NB4 (cell line): ENCODE measurements at regions not wholly inside any gene's neighbourhood (a gene's known extent, or its start where the extent isn't known, plus 50 kb on each side); places are given as distances from the start of the nearest gene placed in this dataset.

ENCODE experiments used
- DNase-seq: peaks from one replicate; pipeline ENCODE4 v3.0.0; 2010; ENCODE audit warnings: low read depth
- H3K4me3 ChIP-seq: one replicate; pipeline ENCODE4 v1.5.1; 2011; ENCODE audit warnings: mild to moderate bottlenecking, low read depth, low read length, moderate library complexity
- MYC ChIP-seq: IDR thresholded peaks from 2 replicates; pipeline ENCODE4 v1.6.1; 2011; ENCODE audit warnings: low read depth, low read length
- POLR2A ChIP-seq: IDR thresholded peaks from 2 replicates; pipeline ENCODE4 v1.6.1; 2011; ENCODE audit warnings: mild to moderate bottlenecking; ENCODE audit not compliant: insufficient read length; ENCODE audit errors: extremely low read depth
- TF ChIP-seq, protein P1 (sequence below): IDR thresholded peaks from 2 replicates; pipeline ENCODE4 v1.6.1; 2011; ENCODE audit warnings: low read depth, low read length
- TF ChIP-seq, protein P2 (sequence below): IDR thresholded peaks from one replicate; pipeline ENCODE4 v1.5.1; 2012; ENCODE audit warnings: low read depth, low read length

DNA sequence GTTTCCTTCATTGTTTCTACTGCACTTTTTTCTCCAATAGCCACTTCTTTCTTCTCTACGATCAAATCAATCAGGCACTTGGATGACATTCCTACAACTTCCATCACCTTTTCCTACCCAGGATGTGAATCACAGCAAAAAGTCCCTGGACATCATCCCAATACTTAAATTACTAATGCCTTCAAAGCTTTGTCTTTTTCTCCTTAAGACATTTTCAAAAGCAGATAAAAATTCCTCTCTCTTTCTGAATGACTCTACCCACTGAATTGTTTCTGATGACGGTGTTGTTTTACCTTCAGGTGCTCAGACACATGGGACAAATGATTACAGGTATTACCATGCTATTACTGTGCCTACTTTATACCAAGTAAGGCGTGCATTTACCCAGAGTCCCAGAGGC is 500.9 kb downstream of the FBXO15 start:
- H3K4me3 ChIP-seq: no peak overlapping the region
- TF ChIP-seq POLR2A (no peak), MYC (no peak)
- TF ChIP-seq, protein P1, sequence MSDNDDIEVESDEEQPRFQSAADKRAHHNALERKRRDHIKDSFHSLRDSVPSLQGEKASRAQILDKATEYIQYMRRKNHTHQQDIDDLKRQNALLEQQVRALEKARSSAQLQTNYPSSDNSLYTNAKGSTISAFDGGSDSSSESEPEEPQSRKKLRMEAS: no peak
- TF ChIP-seq, protein P2, sequence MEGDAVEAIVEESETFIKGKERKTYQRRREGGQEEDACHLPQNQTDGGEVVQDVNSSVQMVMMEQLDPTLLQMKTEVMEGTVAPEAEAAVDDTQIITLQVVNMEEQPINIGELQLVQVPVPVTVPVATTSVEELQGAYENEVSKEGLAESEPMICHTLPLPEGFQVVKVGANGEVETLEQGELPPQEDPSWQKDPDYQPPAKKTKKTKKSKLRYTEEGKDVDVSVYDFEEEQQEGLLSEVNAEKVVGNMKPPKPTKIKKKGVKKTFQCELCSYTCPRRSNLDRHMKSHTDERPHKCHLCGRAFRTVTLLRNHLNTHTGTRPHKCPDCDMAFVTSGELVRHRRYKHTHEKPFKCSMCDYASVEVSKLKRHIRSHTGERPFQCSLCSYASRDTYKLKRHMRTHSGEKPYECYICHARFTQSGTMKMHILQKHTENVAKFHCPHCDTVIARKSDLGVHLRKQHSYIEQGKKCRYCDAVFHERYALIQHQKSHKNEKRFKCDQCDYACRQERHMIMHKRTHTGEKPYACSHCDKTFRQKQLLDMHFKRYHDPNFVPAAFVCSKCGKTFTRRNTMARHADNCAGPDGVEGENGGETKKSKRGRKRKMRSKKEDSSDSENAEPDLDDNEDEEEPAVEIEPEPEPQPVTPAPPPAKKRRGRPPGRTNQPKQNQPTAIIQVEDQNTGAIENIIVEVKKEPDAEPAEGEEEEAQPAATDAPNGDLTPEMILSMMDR: no peak
- DNase-seq: no peak

DNA sequence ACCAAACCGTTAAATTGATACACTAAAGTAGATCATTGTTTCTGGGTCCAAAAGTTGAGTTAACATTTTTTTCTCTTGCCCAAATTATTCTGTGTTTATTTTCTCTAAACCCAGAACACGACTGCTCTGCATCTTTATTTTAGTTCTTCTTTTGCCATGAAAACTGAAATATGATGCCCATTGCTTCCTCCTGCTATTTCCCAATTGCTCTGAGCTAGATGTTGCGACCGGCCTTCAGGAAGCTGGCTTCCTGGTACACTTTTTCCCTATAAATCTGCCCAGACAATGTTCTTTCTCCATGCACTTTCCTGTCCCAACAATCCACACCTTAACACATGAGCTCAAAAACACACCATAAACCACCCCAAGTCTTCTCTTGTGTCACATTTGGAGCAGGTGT is 501.4 kb downstream of the FBXO15 start:
- no peak overlapping the region for H3K4me3 ChIP-seq
- DNase-seq: no peak
- TF ChIP-seq POLR2A (no peak), MYC (no peak)
- TF ChIP-seq, protein P2: no peak
- TF ChIP-seq, protein P1: no peak

DNA sequence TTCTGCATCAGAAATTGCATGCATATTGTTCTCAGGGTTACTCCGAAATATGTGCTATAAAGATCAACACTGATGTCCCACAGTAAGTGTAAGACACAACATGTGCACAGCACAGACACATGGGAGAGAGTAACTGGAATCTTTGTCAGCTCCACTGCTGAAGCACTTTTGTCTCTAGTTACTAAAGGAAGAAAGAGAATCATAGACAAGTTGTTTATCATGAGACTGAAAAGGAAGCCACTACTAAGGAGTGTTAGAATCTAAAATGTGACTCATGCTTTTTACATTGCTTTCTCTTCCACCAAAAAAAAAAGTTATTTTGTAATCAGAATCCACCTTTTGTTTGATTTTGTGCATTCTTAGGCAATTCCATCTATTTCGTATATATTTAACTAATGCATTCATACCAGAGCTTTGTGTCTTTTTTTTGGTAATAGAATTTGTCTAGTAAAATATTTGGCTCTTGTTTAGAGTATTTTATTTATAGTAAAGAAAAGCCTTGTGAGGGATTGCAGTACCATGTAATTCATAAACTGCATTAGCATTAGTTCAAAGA is 502.4 kb downstream of the FBXO15 start:
- no peak overlapping the region for H3K4me3 ChIP-seq
- DNase-seq: no peak
- TF ChIP-seq, protein P1: no peak
- TF ChIP-seq POLR2A: no peak
- no peak for TF ChIP-seq MYC
- TF ChIP-seq, protein P2: no peak

DNA sequence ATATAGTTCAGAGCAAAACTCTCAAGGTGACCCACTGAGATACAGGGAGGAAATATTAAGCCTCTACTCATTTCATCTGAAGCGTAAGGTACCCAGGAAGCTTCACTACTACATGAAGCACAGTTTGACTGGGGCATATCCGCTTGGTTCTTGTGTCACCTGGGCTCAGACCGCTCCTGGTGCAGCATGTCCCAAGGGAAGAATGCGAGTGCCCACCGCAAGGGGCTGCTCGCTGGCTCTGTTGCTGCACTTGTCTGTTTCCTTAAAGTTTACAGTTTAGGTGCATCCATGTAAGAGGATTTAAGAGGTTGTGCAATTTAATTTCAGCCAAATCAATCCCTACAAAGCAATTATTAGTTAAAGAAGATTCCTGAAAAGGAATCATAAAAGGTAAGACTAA is 507.8 kb downstream of the FBXO15 start:
- TF ChIP-seq, protein P2: no peak
- no peak for TF ChIP-seq MYC
- TF ChIP-seq, protein P1: no peak
- no peak for TF ChIP-seq POLR2A
- no peak for DNase-seq

DNA sequence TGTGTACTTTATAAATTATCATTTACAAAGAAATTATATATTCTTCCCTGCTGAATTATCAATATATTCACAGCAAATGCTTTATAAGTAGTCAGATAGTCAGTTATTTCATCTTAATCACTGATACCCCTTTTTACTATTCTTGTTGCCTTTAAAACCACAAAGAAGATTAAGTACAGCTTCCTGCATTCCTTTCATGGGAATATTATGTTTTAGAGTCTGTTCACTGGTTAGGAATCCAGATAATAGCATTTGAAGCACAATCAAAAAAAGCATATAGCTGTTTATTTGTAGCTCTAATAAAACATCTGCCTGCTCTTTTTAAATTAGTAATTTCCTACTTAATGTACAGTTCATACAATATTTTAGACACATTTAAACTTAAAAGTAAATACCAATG is 508.9 kb downstream of the FBXO15 start:
- H3K4me3 ChIP-seq: no peak overlapping the region
- DNase-seq: no peak
- TF ChIP-seq, protein P1: no peak
- TF ChIP-seq POLR2A (no peak), MYC (no peak)
- TF ChIP-seq, protein P2: no peak

More for the DNA sequence above, 507.8 kb downstream of the FBXO15 start:
- H3K4me3 ChIP-seq: no peak overlapping the region

DNA sequence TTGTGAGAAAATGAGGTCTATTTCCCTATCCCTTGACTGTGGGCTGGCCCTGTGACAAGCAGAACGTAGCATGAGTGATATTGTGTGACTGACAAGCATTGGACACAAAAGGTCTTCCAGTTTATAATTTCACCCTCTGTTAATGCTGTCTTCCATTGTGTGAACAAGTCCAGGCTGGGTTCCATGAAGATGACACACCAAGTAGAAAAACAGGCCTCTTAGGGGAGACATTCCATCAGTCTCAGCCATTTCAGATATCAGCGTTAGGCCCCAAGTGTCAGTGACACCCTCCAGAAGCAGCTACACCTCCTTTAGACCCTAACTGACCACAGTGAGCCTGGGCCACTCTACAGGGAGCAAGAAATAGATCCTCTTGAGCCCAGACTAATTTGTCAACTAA is 511.3 kb downstream of the FBXO15 start:
- DNase-seq: no peak
- no peak overlapping the region for H3K4me3 ChIP-seq
- TF ChIP-seq, protein P2: no peak
- no peak for TF ChIP-seq MYC
- TF ChIP-seq, protein P1: no peak
- TF ChIP-seq POLR2A: no peak
